GM12878 (cell line): ENCODE measurements at regions not wholly inside any gene's neighbourhood (a gene's known extent, or its start where the extent isn't known, plus 50 kb on each side); places are given as distances from the start of the nearest gene placed in this dataset.

Experiments used
- ATAC-seq: fragments of 200-7000 bp; cut with Tn5 transposase; 3 replicates; pipeline ENCODE4 v1.9.1; 2020; ENCODE audit warnings: mild to moderate bottlenecking, moderate library complexity
- BruUV-seq: library from RNA; stranded (reverse); fragments of 400-500 nt; replicated peaks from 2 replicates; lab custom pipeline; 2021; lab: Mats Ljungman, UMichigan
- CTCF ChIA-PET: fragments of 300-600 bp; sonication (Branson Sonifier 250); formaldehyde crosslinking; extraction: SDS; loops from one replicate; lab custom pipeline; 2021; ENCODE audit warnings: inconsistent platforms; lab: Yijun Ruan, JAX
- POLR2A ChIA-PET: fragments of 350-600 bp; formaldehyde crosslinking; extraction: SDS; loops from one replicate; lab custom pipeline; 2021; ENCODE audit warnings: inconsistent platforms; lab: Charles Lee
- RAD21 ChIA-PET: fragments of 300-600 bp; sonication (Branson Sonifier 250); formaldehyde crosslinking; loops from one replicate; lab custom pipeline; 2023; ENCODE audit warnings: antibody characterized with exemption; ENCODE audit not compliant: unreplicated experiment; lab: Charles Lee
- SMC1A ChIA-PET: fragments of 300-600 bp; sonication (Branson Sonifier 250); formaldehyde crosslinking; loops from one replicate; lab custom pipeline; 2023; ENCODE audit not compliant: unreplicated experiment, uncharacterized antibody; lab: Charles Lee
- DNase-seq: peaks from one replicate; pipeline ENCODE4 v3.0.0-alpha.2; 2011; ENCODE audit warnings: low read depth, low spot score
- FAIRE-seq: peaks from 3 replicates; lab custom pipeline; 2011; peaks lifted over from hg19 to GRCh38; lab: Jason Lieb, UNC
- H2AFZ ChIP-seq: 2 replicates; pipeline ENCODE4 v1.6.0; 2011; ENCODE audit warnings: low read depth, low read length, control low read depth; ENCODE audit not compliant: control insufficient read depth
- H3K27ac ChIP-seq: 2 replicates; pipeline ENCODE4 v1.5.1; 2011; ENCODE audit warnings: control low read depth; ENCODE audit not compliant: control insufficient read depth, insufficient read depth
- H3K27me3 ChIP-seq, 2 experiments: replicated peaks in 1 of 2; 2 replicates each; pipeline versions ENCODE4 v1.6.0 to v1.6.1; 2011; ENCODE audit warnings: low read length in 1 of 2; ENCODE audit not compliant: control insufficient read depth in 2 of 2, insufficient read depth in 2 of 2
- H3K36me3 ChIP-seq, 2 experiments: 2 replicates each; pipeline ENCODE4 v1.5.1; 2011; ENCODE audit warnings: low read length in 1 of 2; ENCODE audit not compliant: control insufficient read depth in 2 of 2, insufficient read depth in 2 of 2
- H3K4me1 ChIP-seq: 2 replicates; pipeline ENCODE4 v1.6.1; 2011; ENCODE audit warnings: mild to moderate bottlenecking, low read length, moderate library complexity, mixed read lengths; ENCODE audit not compliant: control insufficient read depth, insufficient read depth
- H3K4me2 ChIP-seq: 2 replicates; pipeline ENCODE4 v1.6.0; 2011; ENCODE audit warnings: control low read depth; ENCODE audit not compliant: control insufficient read depth, insufficient read depth
- H3K4me3 ChIP-seq: fragments of 200-600 bp; sonication (generic); 2 replicates; pipeline ENCODE4 v1.5.1; 2016
- H3K79me2 ChIP-seq: 2 replicates; pipeline ENCODE4 v1.6.0; 2011; ENCODE audit warnings: low read length; ENCODE audit not compliant: control insufficient read depth, insufficient read depth
- H3K9ac ChIP-seq: 2 replicates; pipeline ENCODE4 v1.8.0; 2011; ENCODE audit warnings: low read length, control low read depth, mixed read lengths; ENCODE audit not compliant: control insufficient read depth, insufficient read depth
- H3K9me3 ChIP-seq: replicated peaks from 3 replicates; pipeline ENCODE4 v1.5.1; 2011; ENCODE audit warnings: mild to moderate bottlenecking, low read length; ENCODE audit not compliant: control insufficient read depth, insufficient read depth
- H4K20me1 ChIP-seq: 2 replicates; pipeline ENCODE4 v1.6.0; 2011; ENCODE audit not compliant: control insufficient read depth, insufficient read depth
- CBX3 ChIP-seq: fragments of 200-600 bp; sonication (generic); IDR thresholded peaks from 2 replicates; pipeline ENCODE4 v1.6.1; 2016; ENCODE audit warnings: low read depth, borderline replicate concordance
- ETV6 ChIP-seq, 2 experiments: fragments of 450-650 bp in 1 of 2; IDR thresholded peaks in 1 of 2; conservative IDR thresholded peaks in 1 of 2; 2 replicates each; pipeline ENCODE4 v1.6.1; 2014; ENCODE audit warnings: antibody characterized with exemption in 1 of 2, borderline replicate concordance in 1 of 2, low read depth in 1 of 2, mild to moderate bottlenecking in 1 of 2, moderate library complexity in 1 of 2
- FOS ChIP-seq: IDR thresholded peaks from 3 replicates; pipeline ENCODE4 v1.6.1; 2011; ENCODE audit warnings: borderline replicate concordance; ENCODE audit not compliant: insufficient read length; ENCODE audit errors: extremely low read depth
- IRF4 ChIP-seq: IDR thresholded peaks from 2 replicates; pipeline ENCODE4 v1.6.1; 2011; ENCODE audit warnings: low read depth, low read length
- IRF5 ChIP-seq: fragments of 450-650 bp; IDR thresholded peaks from 2 replicates; pipeline ENCODE4 v1.6.1; 2017; ENCODE audit warnings: borderline replicate concordance
- SIX5 ChIP-seq: IDR thresholded peaks from 2 replicates; pipeline ENCODE4 v1.6.1; 2011; ENCODE audit warnings: mild to moderate bottlenecking, low read depth, low read length, moderate library complexity; ENCODE audit not compliant: severe bottlenecking
- USF2 ChIP-seq: IDR thresholded peaks from 2 replicates; pipeline ENCODE4 v1.6.1; 2011; ENCODE audit warnings: low read depth, low read length, improper control_type of control experiment, borderline replicate concordance
- WGBS: methylation state at CpG from one replicate; pipeline ENCODE4 v1.1.6; 2016; ENCODE audit warnings: low lambda C conversion rate; ENCODE audit not compliant: insufficient replicate concordance, insufficient coverage; ENCODE audit errors: missing lambda C conversion rate; 5-methylcytosine and 5-hydroxymethylcytosine counted together
- in situ Hi-C: fragments of 300-500 bp; cut with MboI; formaldehyde crosslinking; loops from 9 replicates; pipeline ENCODE4 v1.14.3; 2018; ENCODE audit warnings: mixed read lengths
- intact Hi-C: fragments of 100-400 bp; cut with micrococcal nuclease; formaldehyde crosslinking; loops from one replicate; pipeline ENCODE4 v1.14.2; 2022; ENCODE audit not compliant: unreplicated experiment
- TF ChIP-seq, protein P1 (sequence below): fragments of 450-650 bp; IDR thresholded peaks from 2 replicates; pipeline ENCODE4 v1.6.1; 2017; ENCODE audit warnings: mild to moderate bottlenecking, moderate library complexity

DNA sequence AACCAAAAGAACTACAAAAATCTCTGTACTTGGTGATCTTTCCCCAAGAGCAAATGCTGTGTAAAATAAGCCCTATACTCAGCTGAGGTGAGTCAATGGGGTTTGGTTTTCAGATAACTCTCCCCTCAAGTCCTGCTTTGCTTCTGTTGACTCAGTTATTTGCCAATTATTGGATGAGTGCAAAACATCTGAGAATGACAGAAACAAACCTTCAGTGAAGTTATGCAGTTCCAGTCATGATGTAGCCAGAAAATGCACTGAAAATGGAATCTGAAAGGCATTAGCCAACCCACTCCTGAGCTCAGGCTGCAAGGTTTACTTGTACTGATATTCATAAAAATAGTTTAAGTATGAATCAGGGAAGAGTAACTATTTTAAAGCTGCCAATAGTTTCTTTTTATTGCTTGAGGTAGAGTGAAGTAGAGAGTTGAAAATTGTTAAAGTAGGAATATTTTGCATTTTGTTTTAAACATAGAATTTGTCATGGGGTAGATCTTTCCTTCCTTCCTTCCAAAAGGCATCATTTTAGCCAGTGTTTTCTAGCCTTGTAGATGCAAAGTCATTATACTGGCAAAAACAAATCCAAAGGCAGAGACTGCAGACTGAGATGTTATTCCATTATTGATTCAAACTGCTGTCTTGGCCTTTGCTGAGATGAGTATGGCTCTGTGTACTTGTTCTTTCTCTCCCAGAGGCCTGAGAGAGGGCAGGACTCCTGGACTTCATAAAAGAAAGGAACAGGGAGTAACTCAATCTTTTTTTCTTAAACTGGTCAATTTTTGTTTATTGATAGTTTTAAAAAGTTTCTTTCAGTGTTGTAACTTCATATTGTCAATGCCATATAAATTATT, 215.3 kb downstream of the RND3 start (continued):
- TF ChIP-seq IRF4, result no peak

GRCh38 chr2:150267651-150268415, 219.6 kb downstream of the RND3 start:
- ChIA-PET POLR2A (no interaction called here), CTCF (no interaction called here), SMC1A (interaction anchor here (0.5 kb wide), 1 partner anchor 493 kb away, joined by 3 read pairs; no protein-coding TSS in a partner anchor), RAD21 (no interaction called here)
- Histone ChIP-seq H3K4me1 (no peaks in the 10 kb centered on the region), H3K9me3 (no peaks in the 10 kb centered on the region), H3K79me2 (no peaks in the 10 kb centered on the region), H3K4me2 (no peak overlapping the region), H2AFZ (no peak overlapping the region), H3K4me3 (no peak overlapping the region), H4K20me1 (no peaks in the 10 kb centered on the region), H3K9ac (no peak overlapping the region), H3K27me3 (no peaks in the 10 kb centered on the region), H3K36me3 (no peaks in the 10 kb centered on the region), H3K27ac (no peak overlapping the region)
- intact Hi-C loops, result no loop called here
- 38% methylated on average over 3 of the region's 3 CpGs for WGBS
- BruUV-seq, result no TSS peak
- FAIRE-seq (no peak), DNase-seq (no peak), ATAC-seq (no peak)
- in situ Hi-C loops, result no loop called here
- TF ChIP-seq, protein P1, sequence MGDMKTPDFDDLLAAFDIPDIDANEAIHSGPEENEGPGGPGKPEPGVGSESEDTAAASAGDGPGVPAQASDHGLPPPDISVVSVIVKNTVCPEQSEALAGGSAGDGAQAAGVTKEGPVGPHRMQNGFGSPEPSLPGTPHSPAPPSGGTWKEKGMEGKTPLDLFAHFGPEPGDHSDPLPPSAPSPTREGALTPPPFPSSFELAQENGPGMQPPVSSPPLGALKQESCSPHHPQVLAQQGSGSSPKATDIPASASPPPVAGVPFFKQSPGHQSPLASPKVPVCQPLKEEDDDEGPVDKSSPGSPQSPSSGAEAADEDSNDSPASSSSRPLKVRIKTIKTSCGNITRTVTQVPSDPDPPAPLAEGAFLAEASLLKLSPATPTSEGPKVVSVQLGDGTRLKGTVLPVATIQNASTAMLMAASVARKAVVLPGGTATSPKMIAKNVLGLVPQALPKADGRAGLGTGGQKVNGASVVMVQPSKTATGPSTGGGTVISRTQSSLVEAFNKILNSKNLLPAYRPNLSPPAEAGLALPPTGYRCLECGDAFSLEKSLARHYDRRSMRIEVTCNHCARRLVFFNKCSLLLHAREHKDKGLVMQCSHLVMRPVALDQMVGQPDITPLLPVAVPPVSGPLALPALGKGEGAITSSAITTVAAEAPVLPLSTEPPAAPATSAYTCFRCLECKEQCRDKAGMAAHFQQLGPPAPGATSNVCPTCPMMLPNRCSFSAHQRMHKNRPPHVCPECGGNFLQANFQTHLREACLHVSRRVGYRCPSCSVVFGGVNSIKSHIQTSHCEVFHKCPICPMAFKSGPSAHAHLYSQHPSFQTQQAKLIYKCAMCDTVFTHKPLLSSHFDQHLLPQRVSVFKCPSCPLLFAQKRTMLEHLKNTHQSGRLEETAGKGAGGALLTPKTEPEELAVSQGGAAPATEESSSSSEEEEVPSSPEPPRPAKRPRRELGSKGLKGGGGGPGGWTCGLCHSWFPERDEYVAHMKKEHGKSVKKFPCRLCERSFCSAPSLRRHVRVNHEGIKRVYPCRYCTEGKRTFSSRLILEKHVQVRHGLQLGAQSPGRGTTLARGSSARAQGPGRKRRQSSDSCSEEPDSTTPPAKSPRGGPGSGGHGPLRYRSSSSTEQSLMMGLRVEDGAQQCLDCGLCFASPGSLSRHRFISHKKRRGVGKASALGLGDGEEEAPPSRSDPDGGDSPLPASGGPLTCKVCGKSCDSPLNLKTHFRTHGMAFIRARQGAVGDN, result no peak
- no peak for TF ChIP-seq FOS
- no peak for TF ChIP-seq SIX5
- no peak for TF ChIP-seq ETV6 (conservative IDR thresholded peaks at IDR 0.05 in 1 of 2, IDR thresholded peaks at IDR 0.05 in 1 of 2; ENCODE audit: borderline replicate concordance in 1 of 2, low read depth in 1 of 2)
- TF ChIP-seq IRF5, result no peak
- no peak for TF ChIP-seq CBX3
- TF ChIP-seq USF2, result no peak
